Astrocyte of the cerebellum (primary cell): ENCODE measurements at regions not wholly inside any gene's neighbourhood (a gene's known extent, or its start where the extent isn't known, plus 50 kb on each side); places are given as distances from the start of the nearest gene placed in this dataset.

Source experiments
- DNase-seq: peaks from one replicate; pipeline ENCODE4 v3.0.0-alpha.2; 2011; ENCODE audit warnings: low read depth
- H3K4me3 ChIP-seq: 2 replicates; pipeline ENCODE4 v1.5.1; 2011; ENCODE audit warnings: mild to moderate bottlenecking, low read depth, low read length, moderate library complexity
- in situ Hi-C: cut with HindIII; loops from 2 replicates; pipeline ENCODE4 v1.10.0; 2017; ENCODE audit warnings: low sequenced_read_pairs
- TF ChIP-seq, protein P1 (sequence below): IDR thresholded peaks from 2 replicates; pipeline ENCODE4 v1.5.1; 2012; ENCODE audit warnings: low read length, low read depth, moderate library complexity, mild to moderate bottlenecking; ENCODE audit errors: missing control alignments

DNA sequence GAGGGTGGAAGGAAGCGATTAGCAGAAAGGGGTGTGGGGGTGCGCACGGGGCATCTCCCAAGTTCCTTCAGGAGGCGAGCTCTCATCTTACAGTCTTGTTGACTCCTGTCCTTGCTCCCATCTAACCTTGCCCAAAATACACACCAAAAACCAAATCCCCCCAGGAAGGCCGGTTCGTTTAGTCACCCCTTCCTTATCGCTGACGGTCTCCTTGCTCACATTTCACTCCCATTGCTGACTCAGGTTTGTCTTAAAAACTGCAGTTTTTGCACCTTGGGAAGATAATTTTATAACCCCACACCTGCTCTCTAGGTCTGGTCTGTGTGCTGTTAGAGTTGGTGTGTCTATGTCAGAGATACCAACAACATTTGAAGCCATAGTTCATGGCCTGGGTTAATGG, 68.1 kb upstream of the F3 start:
- no peak overlapping the region for H3K4me3 ChIP-seq
- DNase-seq: no peak
- in situ Hi-C loops: no loop called here

DNA sequence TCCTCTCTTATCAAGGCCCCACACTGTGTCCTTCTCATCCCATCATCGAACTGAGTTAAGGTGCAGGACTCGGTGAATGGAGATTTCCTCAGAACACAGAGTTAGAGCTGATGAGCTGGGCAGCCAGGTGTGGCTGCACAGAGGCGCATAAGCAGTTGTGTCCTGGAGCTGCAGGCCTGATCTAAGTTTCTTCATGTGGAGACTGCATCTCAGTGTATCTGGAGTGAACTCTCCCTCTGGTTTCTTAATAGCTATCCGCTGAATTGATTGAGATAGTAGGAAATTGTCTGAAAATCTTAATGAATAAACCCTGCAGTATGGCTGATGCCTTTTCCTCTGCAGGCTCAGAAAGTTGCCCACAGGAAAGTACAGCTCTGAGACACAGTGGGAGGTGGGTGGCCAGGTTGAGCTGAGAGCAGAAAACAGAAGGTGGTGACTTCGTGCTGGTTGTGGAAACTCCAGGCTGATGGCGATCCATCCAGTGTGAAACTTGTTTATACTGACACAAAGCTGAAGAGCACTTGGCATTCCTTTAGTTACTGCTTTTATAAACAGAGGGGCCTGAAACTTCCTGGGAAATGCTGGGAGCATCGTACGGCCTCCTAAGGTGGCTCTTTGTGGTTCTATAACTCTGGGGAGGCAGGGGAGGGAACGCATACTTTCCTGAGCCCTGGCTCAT, 67.4 kb upstream of the F3 start:
- TF ChIP-seq, protein P1, sequence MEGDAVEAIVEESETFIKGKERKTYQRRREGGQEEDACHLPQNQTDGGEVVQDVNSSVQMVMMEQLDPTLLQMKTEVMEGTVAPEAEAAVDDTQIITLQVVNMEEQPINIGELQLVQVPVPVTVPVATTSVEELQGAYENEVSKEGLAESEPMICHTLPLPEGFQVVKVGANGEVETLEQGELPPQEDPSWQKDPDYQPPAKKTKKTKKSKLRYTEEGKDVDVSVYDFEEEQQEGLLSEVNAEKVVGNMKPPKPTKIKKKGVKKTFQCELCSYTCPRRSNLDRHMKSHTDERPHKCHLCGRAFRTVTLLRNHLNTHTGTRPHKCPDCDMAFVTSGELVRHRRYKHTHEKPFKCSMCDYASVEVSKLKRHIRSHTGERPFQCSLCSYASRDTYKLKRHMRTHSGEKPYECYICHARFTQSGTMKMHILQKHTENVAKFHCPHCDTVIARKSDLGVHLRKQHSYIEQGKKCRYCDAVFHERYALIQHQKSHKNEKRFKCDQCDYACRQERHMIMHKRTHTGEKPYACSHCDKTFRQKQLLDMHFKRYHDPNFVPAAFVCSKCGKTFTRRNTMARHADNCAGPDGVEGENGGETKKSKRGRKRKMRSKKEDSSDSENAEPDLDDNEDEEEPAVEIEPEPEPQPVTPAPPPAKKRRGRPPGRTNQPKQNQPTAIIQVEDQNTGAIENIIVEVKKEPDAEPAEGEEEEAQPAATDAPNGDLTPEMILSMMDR: no peak
- in situ Hi-C loops: no loop called here
- DNase-seq: no peak
- H3K4me3 ChIP-seq: no peak overlapping the region

More for the DNA sequence above, 68.1 kb upstream of the F3 start:
- TF ChIP-seq, protein P1: no peak

DNA sequence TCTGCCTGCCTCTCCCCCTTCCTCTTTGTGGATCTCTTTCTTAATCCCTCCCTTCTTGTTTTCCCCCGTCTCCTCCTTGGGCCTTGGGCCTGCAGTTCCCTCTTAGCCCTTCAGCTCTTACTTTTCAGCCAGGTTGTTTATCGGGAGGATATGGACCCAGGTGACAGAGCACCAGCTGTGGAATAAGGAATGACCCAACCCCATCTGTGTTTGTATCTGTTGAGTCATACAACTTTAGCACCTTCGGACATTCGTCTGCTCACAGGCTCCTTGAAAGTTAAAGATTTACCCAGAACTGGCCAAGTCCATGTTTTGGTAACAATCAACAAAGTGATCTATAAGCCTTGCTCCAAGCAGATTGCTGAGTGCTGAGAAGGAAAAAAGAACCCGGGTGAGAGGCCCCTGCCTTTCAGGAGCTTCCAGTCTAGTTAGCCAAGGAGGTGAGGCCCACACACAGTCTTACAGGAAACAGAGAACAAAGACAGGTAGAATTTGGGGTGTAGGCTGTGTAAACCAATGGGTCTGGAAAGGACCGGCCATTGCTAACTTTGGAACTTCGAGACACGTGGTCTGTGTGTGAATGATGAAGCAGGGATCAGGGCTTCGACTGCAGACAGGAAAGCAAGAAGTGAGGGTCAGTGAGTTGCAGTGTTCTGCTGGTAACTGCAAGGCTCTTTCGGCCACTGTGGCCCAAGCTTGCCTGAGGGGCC, 66.7 kb upstream of the F3 start:
- no peak for DNase-seq
- in situ Hi-C loops: no loop called here
- H3K4me3 ChIP-seq: no peak overlapping the region
- TF ChIP-seq, protein P1: no peak

DNA sequence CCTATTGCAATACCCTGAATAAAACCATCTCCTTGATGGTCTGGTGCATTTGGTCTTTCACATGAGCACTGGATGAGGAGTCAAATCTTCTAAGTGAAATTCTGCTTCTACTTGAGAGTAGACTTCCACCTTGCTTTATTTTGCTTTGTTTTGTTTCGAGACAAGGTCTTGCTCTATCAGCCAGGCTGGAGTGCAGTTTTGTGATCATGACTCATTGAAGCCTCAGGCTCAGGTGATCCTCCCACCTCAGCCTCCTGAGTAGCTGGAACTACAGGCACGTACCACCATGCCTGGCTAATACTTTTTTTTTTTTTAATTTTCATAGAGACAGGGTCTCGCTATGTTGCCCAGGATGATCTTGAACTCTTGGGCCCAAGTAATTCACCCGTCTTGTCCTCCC, 65.8 kb upstream of the F3 start:
- TF ChIP-seq, protein P1: no peak
- no peak for DNase-seq
- in situ Hi-C loops: no loop called here
- H3K4me3 ChIP-seq: no peak overlapping the region

DNA sequence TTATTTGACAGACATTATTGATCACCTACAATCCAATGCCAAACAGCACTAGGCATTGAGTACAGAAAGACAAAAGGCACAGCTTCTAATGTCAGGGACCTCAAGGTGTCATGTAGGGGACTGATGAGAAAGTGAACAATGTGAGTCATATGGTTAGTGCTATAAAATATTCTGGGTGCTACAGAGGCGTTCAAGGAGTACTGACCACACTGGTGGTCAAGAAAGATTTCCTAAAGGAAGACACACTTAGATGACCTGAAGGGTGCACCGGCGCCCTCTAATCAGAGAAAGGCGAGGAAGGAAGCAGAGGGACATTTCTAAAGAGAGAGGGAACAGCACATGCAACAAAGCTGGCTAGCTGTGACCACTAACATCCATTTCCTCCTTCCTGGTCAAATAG, 64.9 kb upstream of the F3 start:
- in situ Hi-C loops: no loop called here
- H3K4me3 ChIP-seq: no peak overlapping the region
- no peak for DNase-seq

DNA sequence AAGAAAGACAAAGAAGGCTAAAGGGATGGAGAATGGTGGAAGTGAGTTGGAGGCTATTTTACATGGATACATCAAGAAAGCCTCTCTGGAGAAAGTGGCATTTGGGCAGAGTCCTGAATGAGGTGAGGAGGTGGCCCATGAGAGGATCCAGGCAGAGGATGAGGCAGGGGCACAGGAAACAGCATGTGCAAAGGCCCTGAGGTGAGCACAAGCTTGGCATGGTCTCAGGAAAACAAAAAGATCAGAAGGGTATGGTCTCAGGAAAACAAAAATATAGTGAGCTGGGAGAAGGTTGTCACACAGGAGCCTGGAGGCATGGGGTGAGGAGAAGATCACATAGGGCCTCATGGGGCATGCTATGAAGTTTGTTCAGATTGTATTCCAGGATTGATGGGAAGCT, 62.1 kb upstream of the F3 start:
- H3K4me3 ChIP-seq: no peak overlapping the region
- TF ChIP-seq, protein P1: no peak
- in situ Hi-C loops: no loop called here
- DNase-seq: no peak

More for the DNA sequence above, 64.9 kb upstream of the F3 start:
- TF ChIP-seq, protein P1: no peak
